GM12874 (cell line): ENCODE measurements at regions not wholly inside any gene's neighbourhood (a gene's known extent, or its start where the extent isn't known, plus 50 kb on each side); places are given as distances from the start of the nearest gene placed in this dataset.

Experiments used
- CTCF ChIP-seq: IDR thresholded peaks from 2 replicates; pipeline ENCODE4 v1.5.1; 2011; ENCODE audit warnings: low read depth, mild to moderate bottlenecking, control low read depth, low read length, moderate library complexity; ENCODE audit not compliant: insufficient read depth

- TF ChIP-seq CTCF = no peak
These were observed 97.6 kb upstream of the SIM2 start for GRCh38 chr21:36601362-36601761.

GRCh38 chr21:36602735-36603134 lies 96.2 kb upstream of the SIM2 start:
- no peak for TF ChIP-seq CTCF

GRCh38 chr21:36603221-36603620 lies 95.7 kb upstream of the SIM2 start:
- TF ChIP-seq CTCF = no peak

GRCh38 chr21:36605426-36605825 lies 93.5 kb upstream of the SIM2 start:
- TF ChIP-seq CTCF = no peak

GRCh38 chr21:36606287-36606982 lies 92.5 kb upstream of the SIM2 start:
- TF ChIP-seq CTCF = no peak

GRCh38 chr21:36606983-36607325 lies 92.0 kb upstream of the SIM2 start:
- TF ChIP-seq CTCF = no peak

GRCh38 chr21:36608041-36608896 lies 90.6 kb upstream of the SIM2 start:
- no peak for TF ChIP-seq CTCF
